GM12878 (cell line): ENCODE measurements at regions not wholly inside any gene's neighbourhood (a gene's known extent, or its start where the extent isn't known, plus 50 kb on each side); places are given as distances from the start of the nearest gene placed in this dataset.

Experiments
- ATAC-seq: fragments of 200-7000 bp; cut with Tn5 transposase; 3 replicates; pipeline ENCODE4 v1.9.1; 2020; ENCODE audit warnings: mild to moderate bottlenecking, moderate library complexity
- BruUV-seq: library from RNA; stranded (reverse); fragments of 400-500 nt; replicated peaks from 2 replicates; lab custom pipeline; 2021; lab: Mats Ljungman, UMichigan
- CTCF ChIA-PET: fragments of 300-600 bp; sonication (Branson Sonifier 250); formaldehyde crosslinking; extraction: SDS; loops from one replicate; lab custom pipeline; 2021; ENCODE audit warnings: inconsistent platforms; lab: Yijun Ruan, JAX
- POLR2A ChIA-PET: fragments of 350-600 bp; formaldehyde crosslinking; extraction: SDS; loops from one replicate; lab custom pipeline; 2021; ENCODE audit warnings: inconsistent platforms; lab: Charles Lee
- RAD21 ChIA-PET: fragments of 300-600 bp; sonication (Branson Sonifier 250); formaldehyde crosslinking; loops from one replicate; lab custom pipeline; 2023; ENCODE audit warnings: antibody characterized with exemption; ENCODE audit not compliant: unreplicated experiment; lab: Charles Lee
- SMC1A ChIA-PET: fragments of 300-600 bp; sonication (Branson Sonifier 250); formaldehyde crosslinking; loops from one replicate; lab custom pipeline; 2023; ENCODE audit not compliant: unreplicated experiment, uncharacterized antibody; lab: Charles Lee
- DNase-seq: peaks from one replicate; pipeline ENCODE4 v3.0.0-alpha.2; 2011; ENCODE audit warnings: low read depth, low spot score
- FAIRE-seq: peaks from 3 replicates; lab custom pipeline; 2011; peaks lifted over from hg19 to GRCh38; lab: Jason Lieb, UNC
- H2AFZ ChIP-seq: 2 replicates; pipeline ENCODE4 v1.6.0; 2011; ENCODE audit warnings: low read depth, low read length, control low read depth; ENCODE audit not compliant: control insufficient read depth
- H3K27ac ChIP-seq: 2 replicates; pipeline ENCODE4 v1.5.1; 2011; ENCODE audit warnings: control low read depth; ENCODE audit not compliant: control insufficient read depth, insufficient read depth
- H3K27me3 ChIP-seq, 2 experiments: replicated peaks in 1 of 2; 2 replicates each; pipeline versions ENCODE4 v1.6.0 to v1.6.1; 2011; ENCODE audit warnings: low read length in 1 of 2; ENCODE audit not compliant: control insufficient read depth in 2 of 2, insufficient read depth in 2 of 2
- H3K36me3 ChIP-seq, 2 experiments: 2 replicates each; pipeline ENCODE4 v1.5.1; 2011; ENCODE audit warnings: low read length in 1 of 2; ENCODE audit not compliant: control insufficient read depth in 2 of 2, insufficient read depth in 2 of 2
- H3K4me1 ChIP-seq: 2 replicates; pipeline ENCODE4 v1.6.1; 2011; ENCODE audit warnings: mild to moderate bottlenecking, low read length, moderate library complexity, mixed read lengths; ENCODE audit not compliant: control insufficient read depth, insufficient read depth
- H3K4me2 ChIP-seq: 2 replicates; pipeline ENCODE4 v1.6.0; 2011; ENCODE audit warnings: control low read depth; ENCODE audit not compliant: control insufficient read depth, insufficient read depth
- H3K4me3 ChIP-seq: fragments of 200-600 bp; sonication (generic); 2 replicates; pipeline ENCODE4 v1.5.1; 2016
- H3K79me2 ChIP-seq: 2 replicates; pipeline ENCODE4 v1.6.0; 2011; ENCODE audit warnings: low read length; ENCODE audit not compliant: control insufficient read depth, insufficient read depth
- H3K9ac ChIP-seq: 2 replicates; pipeline ENCODE4 v1.8.0; 2011; ENCODE audit warnings: low read length, control low read depth, mixed read lengths; ENCODE audit not compliant: control insufficient read depth, insufficient read depth
- H3K9me3 ChIP-seq: replicated peaks from 3 replicates; pipeline ENCODE4 v1.5.1; 2011; ENCODE audit warnings: mild to moderate bottlenecking, low read length; ENCODE audit not compliant: control insufficient read depth, insufficient read depth
- H4K20me1 ChIP-seq: 2 replicates; pipeline ENCODE4 v1.6.0; 2011; ENCODE audit not compliant: control insufficient read depth, insufficient read depth
- NFYB ChIP-seq: IDR thresholded peaks from 2 replicates; pipeline ENCODE4 v1.6.1; 2011; ENCODE audit warnings: low read depth, mild to moderate bottlenecking, low read length, improper control_type of control experiment, moderate library complexity; ENCODE audit not compliant: insufficient read depth
- NRF1 ChIP-seq: conservative IDR thresholded peaks from 2 replicates; pipeline ENCODE4 v1.6.1; 2011; ENCODE audit warnings: mild to moderate bottlenecking, low read depth, low read length, improper control_type of control experiment
- SKIL ChIP-seq: fragments of 450-650 bp; IDR thresholded peaks from 2 replicates; pipeline ENCODE4 v1.6.1; 2017; ENCODE audit warnings: mild to moderate bottlenecking, low read depth, inconsistent platforms; ENCODE audit not compliant: poor library complexity, severe bottlenecking
- ZBTB4 ChIP-seq: fragments of 450-650 bp; formaldehyde crosslinking; IDR thresholded peaks from 2 replicates; pipeline ENCODE4 v1.4.0; 2022; ENCODE audit warnings: mild to moderate bottlenecking, moderate library complexity
- WGBS: methylation state at CpG from one replicate; pipeline ENCODE4 v1.1.6; 2016; ENCODE audit warnings: low lambda C conversion rate; ENCODE audit not compliant: insufficient replicate concordance, insufficient coverage; ENCODE audit errors: missing lambda C conversion rate; 5-methylcytosine and 5-hydroxymethylcytosine counted together
- in situ Hi-C: fragments of 300-500 bp; cut with MboI; formaldehyde crosslinking; loops from 9 replicates; pipeline ENCODE4 v1.14.3; 2018; ENCODE audit warnings: mixed read lengths
- intact Hi-C: fragments of 100-400 bp; cut with micrococcal nuclease; formaldehyde crosslinking; loops from one replicate; pipeline ENCODE4 v1.14.2; 2022; ENCODE audit not compliant: unreplicated experiment

- TF ChIP-seq SKIL (no peak), NRF1 (no peak), NFYB (no peak), ZBTB4 (CRISPR knock-in tag) (no peak)
- Histone ChIP-seq H3K79me2 (no peaks in the 10 kb centered on the region), H3K27me3 (no peaks in the 10 kb centered on the region), H4K20me1 (no peaks in the 10 kb centered on the region), H3K4me1 (no peaks in the 10 kb centered on the region), H2AFZ (no peak overlapping the region), H3K9ac (no peak overlapping the region), H3K9me3 (no peaks in the 10 kb centered on the region), H3K4me3 (no peak overlapping the region), H3K27ac (no peak overlapping the region), H3K36me3 (no peaks in the 10 kb centered on the region), H3K4me2 (no peak overlapping the region)
- RAD21 ChIA-PET: no interaction called here
- POLR2A ChIA-PET: no interaction called here
- intact Hi-C loops (no loop called here), in situ Hi-C loops (no loop called here)
- FAIRE-seq (no peak), DNase-seq (no peak), ATAC-seq (no peak)
- SMC1A ChIA-PET: interaction anchor here (0.6 kb wide), 1 partner anchor 10 kb away, joined by 3 read pairs; no protein-coding TSS in a partner anchor
- BruUV-seq: no TSS peak
- CTCF ChIA-PET: interaction anchor here (0.5 to 1.2 kb wide), 3 partner anchors 16 to 19 kb away, joined by 3 read pairs; no protein-coding TSS in a partner anchor
- WGBS: 41% methylated on average over 2 of the region's 2 CpGs
Observed at GRCh38 chr12:28050606-28051005, 78.1 kb upstream of the PTHLH start.
